MM.1S (cell line): ENCODE measurements at regions not wholly inside any gene's neighbourhood (a gene's known extent, or its start where the extent isn't known, plus 50 kb on each side); places are given as distances from the start of the nearest gene placed in this dataset.
"Not testable (repeated sequence)": the region's sequence is repeated elsewhere in the genome, so short reads cannot be mapped to it uniquely, and the experiment has no call there.

ENCODE experiments used
- DNase-seq: peaks from one replicate; pipeline ENCODE4 v3.0.0-alpha.2; 2015
- H2AFZ ChIP-seq: fragments of 300-600 bp; sonication (generic); 2 replicates; pipeline ENCODE4 v1.6.0; 2016; ENCODE audit warnings: antibody characterized with exemption, low read length
- H3F3A ChIP-seq: fragments of 300-600 bp; sonication (generic); 2 replicates; pipeline ENCODE4 v1.6.1; 2016; ENCODE audit warnings: mild to moderate bottlenecking, antibody characterized with exemption, low read length, moderate library complexity, mixed read lengths; ENCODE audit not compliant: insufficient read depth
- H3K27ac ChIP-seq: fragments of 300-600 bp; sonication (generic); 2 replicates; pipeline ENCODE4 v1.5.1; 2016; ENCODE audit warnings: mild to moderate bottlenecking, low read length
- H3K27me3 ChIP-seq: fragments of 300-600 bp; sonication (generic); replicated peaks from 2 replicates; pipeline ENCODE4 v1.6.0; 2016; ENCODE audit warnings: low read length; ENCODE audit not compliant: insufficient read depth
- H3K36me3 ChIP-seq: fragments of 300-600 bp; sonication (generic); replicated peaks from 2 replicates; pipeline ENCODE4 v1.6.1; 2016; ENCODE audit warnings: mild to moderate bottlenecking, low read length, mixed read lengths; ENCODE audit not compliant: insufficient read depth
- H3K4me1 ChIP-seq: fragments of 300-600 bp; sonication (generic); 2 replicates; pipeline ENCODE4 v1.6.1; 2016; ENCODE audit warnings: low read length, mixed read lengths
- H3K4me2 ChIP-seq: fragments of 300-600 bp; sonication (generic); 2 replicates; pipeline ENCODE4 v1.6.0; 2016; ENCODE audit warnings: low read depth, low read length
- H3K4me3 ChIP-seq: fragments of 300-600 bp; sonication (generic); 2 replicates; pipeline ENCODE4 v1.5.1; 2016; ENCODE audit warnings: low read length, mixed read lengths
- H3K79me2 ChIP-seq: fragments of 300-600 bp; sonication (generic); 2 replicates; pipeline ENCODE4 v1.6.1; 2016; ENCODE audit warnings: mixed run types, low read length, mixed read lengths
- H3K9ac ChIP-seq: fragments of 300-600 bp; sonication (generic); 2 replicates; pipeline ENCODE4 v1.6.1; 2016; ENCODE audit warnings: low read length, mixed read lengths
- H3K9me2 ChIP-seq: fragments of 300-600 bp; sonication (generic); replicated peaks from 2 replicates; pipeline ENCODE4 v1.6.1; 2016; ENCODE audit warnings: mild to moderate bottlenecking, low read length, mixed read lengths; ENCODE audit not compliant: insufficient read depth
- H3K9me3 ChIP-seq: fragments of 300-600 bp; sonication (generic); replicated peaks from 2 replicates; pipeline ENCODE4 v1.6.1; 2016; ENCODE audit warnings: mild to moderate bottlenecking, low read length, mixed read lengths; ENCODE audit not compliant: insufficient read depth
- H4K20me1 ChIP-seq: fragments of 300-600 bp; sonication (generic); 2 replicates; pipeline ENCODE4 v1.6.1; 2016; ENCODE audit warnings: mild to moderate bottlenecking, low read length, moderate library complexity, mixed read lengths; ENCODE audit not compliant: insufficient read depth
- EZH2 ChIP-seq: fragments of 300-600 bp; sonication (generic); optimal IDR thresholded peaks from 2 replicates; pipeline ENCODE3; 2017; ENCODE audit warnings: low read depth, mild to moderate bottlenecking, antibody characterized with exemption, low read length, mixed read lengths
- EZH2phosphoT487 ChIP-seq: fragments of 300-600 bp; sonication (generic); IDR thresholded peaks from 2 replicates; pipeline ENCODE4 v1.6.1; 2018; ENCODE audit warnings: antibody characterized with exemption, low read length
- TF ChIP-seq, protein P1 (sequence below): fragments of 300-600 bp; sonication (generic); IDR thresholded peaks from 2 replicates; pipeline ENCODE4 v1.5.1; 2016; ENCODE audit warnings: antibody characterized with exemption, low read length, mixed read lengths

- Histone ChIP-seq H4K20me1 (no peaks in the 10 kb centered on the region), H3K4me3 (no peak overlapping the region), H3K27ac (no peak overlapping the region), H2AFZ (no peak overlapping the region), H3K9ac (no peak overlapping the region), H3K9me2 (no peaks in the 10 kb centered on the region), H3K4me1 (no peaks in the 10 kb centered on the region), H3K36me3 (no peaks in the 10 kb centered on the region), H3K4me2 (no peak overlapping the region), H3K79me2 (no peaks in the 10 kb centered on the region), H3K27me3 (no peaks in the 10 kb centered on the region), H3K9me3 (no peaks in the 10 kb centered on the region), H3F3A (no peaks in the 10 kb centered on the region)
- no peak for DNase-seq
- TF ChIP-seq, protein P1, sequence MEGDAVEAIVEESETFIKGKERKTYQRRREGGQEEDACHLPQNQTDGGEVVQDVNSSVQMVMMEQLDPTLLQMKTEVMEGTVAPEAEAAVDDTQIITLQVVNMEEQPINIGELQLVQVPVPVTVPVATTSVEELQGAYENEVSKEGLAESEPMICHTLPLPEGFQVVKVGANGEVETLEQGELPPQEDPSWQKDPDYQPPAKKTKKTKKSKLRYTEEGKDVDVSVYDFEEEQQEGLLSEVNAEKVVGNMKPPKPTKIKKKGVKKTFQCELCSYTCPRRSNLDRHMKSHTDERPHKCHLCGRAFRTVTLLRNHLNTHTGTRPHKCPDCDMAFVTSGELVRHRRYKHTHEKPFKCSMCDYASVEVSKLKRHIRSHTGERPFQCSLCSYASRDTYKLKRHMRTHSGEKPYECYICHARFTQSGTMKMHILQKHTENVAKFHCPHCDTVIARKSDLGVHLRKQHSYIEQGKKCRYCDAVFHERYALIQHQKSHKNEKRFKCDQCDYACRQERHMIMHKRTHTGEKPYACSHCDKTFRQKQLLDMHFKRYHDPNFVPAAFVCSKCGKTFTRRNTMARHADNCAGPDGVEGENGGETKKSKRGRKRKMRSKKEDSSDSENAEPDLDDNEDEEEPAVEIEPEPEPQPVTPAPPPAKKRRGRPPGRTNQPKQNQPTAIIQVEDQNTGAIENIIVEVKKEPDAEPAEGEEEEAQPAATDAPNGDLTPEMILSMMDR: no peak
- TF ChIP-seq EZH2: no peak
- TF ChIP-seq EZH2phosphoT487: no peak
Observed at GRCh38 chr1:112111734-112112133, 122.3 kb upstream of the KCND3 start.

- Histone ChIP-seq H4K20me1 (no peaks in the 10 kb centered on the region), H3K9ac (no peak overlapping the region), H3F3A (no peaks in the 10 kb centered on the region), H3K4me1 (no peaks in the 10 kb centered on the region), H3K4me2 (no peak overlapping the region), H3K36me3 (no peaks in the 10 kb centered on the region), H3K27me3 (no peaks in the 10 kb centered on the region), H3K9me2 (no peaks in the 10 kb centered on the region), H3K27ac (no peak overlapping the region), H3K79me2 (no peaks in the 10 kb centered on the region), H3K9me3 (no peaks in the 10 kb centered on the region), H3K4me3 (no peak overlapping the region), H2AFZ (no peak overlapping the region)
- DNase-seq: no peak
- no peak for TF ChIP-seq EZH2
- TF ChIP-seq EZH2phosphoT487: no peak
- TF ChIP-seq, protein P1: no peak
Observed at GRCh38 chr1:112114540-112114939, 125.1 kb upstream of the KCND3 start.

DNA sequence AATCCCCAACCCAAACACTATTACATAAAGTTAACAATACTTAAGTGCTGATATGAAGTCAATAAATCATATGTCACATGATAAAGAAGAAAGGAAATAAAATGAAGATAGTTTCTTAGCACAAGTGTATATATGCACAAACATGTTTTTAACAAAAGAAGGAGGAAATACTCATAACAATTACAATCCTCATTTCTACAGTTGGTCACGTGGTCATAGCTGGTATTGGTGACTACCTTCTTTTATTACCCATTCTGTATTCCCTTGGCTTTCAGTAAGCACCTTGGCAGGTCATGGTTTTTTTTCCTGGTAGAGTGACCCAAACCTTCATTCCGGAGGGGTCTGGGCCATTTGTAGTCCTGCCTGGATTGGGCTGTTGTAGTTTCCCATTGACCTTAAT, 137.1 kb upstream of the KCND3 start:
- no peak overlapping the region for H3K4me2 ChIP-seq
- no peak overlapping the region for H3K9ac ChIP-seq
- H3K9me3 ChIP-seq: no peaks in the 10 kb centered on the region
- H3K4me3 ChIP-seq: no peak overlapping the region
- H3K27ac ChIP-seq: no peak overlapping the region
- no peaks in the 10 kb centered on the region for H3K9me2 ChIP-seq
- H3K36me3 ChIP-seq: no peaks in the 10 kb centered on the region
- H3K27me3 ChIP-seq: no peaks in the 10 kb centered on the region
- no peak overlapping the region for H2AFZ ChIP-seq
- no peaks in the 10 kb centered on the region for H3K4me1 ChIP-seq
- H3K79me2 ChIP-seq: no peaks in the 10 kb centered on the region
- no peak for DNase-seq
- H3F3A ChIP-seq: no peaks in the 10 kb centered on the region
- no peaks in the 10 kb centered on the region for H4K20me1 ChIP-seq
- TF ChIP-seq, protein P1: no peak
- no peak for TF ChIP-seq EZH2

DNA sequence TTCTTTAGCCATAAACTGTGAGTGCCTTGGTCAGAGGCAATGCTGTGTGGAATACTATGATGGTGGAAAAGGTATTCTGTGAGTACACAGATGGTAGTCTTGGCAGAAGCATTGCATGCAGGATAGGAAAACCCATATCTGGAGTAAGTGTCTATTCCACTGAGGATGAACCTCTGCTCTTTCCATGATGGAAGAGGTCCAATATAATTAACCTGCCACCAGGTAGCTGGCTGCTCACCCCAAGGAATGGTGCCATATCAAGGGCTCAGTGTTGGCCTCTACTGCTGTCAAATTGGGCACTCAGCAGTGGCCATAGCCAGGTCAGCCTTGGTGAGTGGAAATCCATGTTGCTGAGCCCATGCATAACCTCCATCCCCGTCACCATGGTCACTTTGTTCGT, 138.1 kb upstream of the KCND3 start:
- H3F3A ChIP-seq, H3K36me3 ChIP-seq, H3K79me2 ChIP-seq, H2AFZ ChIP-seq, H3K27ac ChIP-seq, H3K9me3 ChIP-seq, H3K9ac ChIP-seq, H4K20me1 ChIP-seq, DNase-seq, H3K4me1 ChIP-seq, H3K9me2 ChIP-seq, H3K4me3 ChIP-seq, H3K27me3 ChIP-seq, H3K4me2 ChIP-seq: not testable (repeated sequence)
